CD1c-positive myeloid dendritic cell (primary cell): ENCODE measurements at regions not wholly inside any gene's neighbourhood (a gene's known extent, or its start where the extent isn't known, plus 50 kb on each side); places are given as distances from the start of the nearest gene placed in this dataset.

Experiments
- DNase-seq: peaks from one replicate; pipeline ENCODE4 v3.0.0-alpha.2; 2016; ENCODE audit errors: extremely low spot score

- peak; percentile 24 for DNase-seq
Observed at GRCh38 chr3:193983846-193984818, 151.8 kb upstream of the HES1 start.

- no peak for DNase-seq
Observed at GRCh38 chr3:193984876-193985275, 151.1 kb upstream of the HES1 start.

- no peak for DNase-seq
Observed at GRCh38 chr3:193987186-193987585, 148.8 kb upstream of the HES1 start.

GRCh38 chr3:193989186-193989585 lies 146.8 kb upstream of the HES1 start:
- no peak for DNase-seq

- DNase-seq: peak; percentile 13
Observed at GRCh38 chr3:193991666-193992424, 144.1 kb upstream of the HES1 start.

- no peak for DNase-seq
Observed at GRCh38 chr3:193992425-193993037, 143.4 kb upstream of the HES1 start.

GRCh38 chr3:193996221-193996620 lies 139.7 kb upstream of the HES1 start:
- no peak for DNase-seq

- no peak for DNase-seq
Observed at GRCh38 chr3:193996641-193997089, 139.3 kb upstream of the HES1 start.

- DNase-seq: no peak
Observed at GRCh38 chr3:193997228-193998122, 138.5 kb upstream of the HES1 start.

- DNase-seq: no peak
Observed at GRCh38 chr3:193998123-193998448, 137.9 kb upstream of the HES1 start.

- no peak for DNase-seq
Observed at GRCh38 chr3:193998628-193999195, 137.2 kb upstream of the HES1 start.

GRCh38 chr3:194000100-194000499 lies 135.8 kb upstream of the HES1 start:
- DNase-seq: no peak

GRCh38 chr3:194000712-194001111 lies 135.2 kb upstream of the HES1 start:
- no peak for DNase-seq

- no peak for DNase-seq
Observed at GRCh38 chr3:194001728-194002459, 134.1 kb upstream of the HES1 start.

GRCh38 chr3:194003114-194004057 lies 132.6 kb upstream of the HES1 start:
- DNase-seq: peak; percentile 85

- no peak for DNase-seq
Observed at GRCh38 chr3:194005930-194006501, 129.9 kb upstream of the HES1 start.

- no peak for DNase-seq
Observed at GRCh38 chr3:194007592-194008337, 128.2 kb upstream of the HES1 start.

GRCh38 chr3:194009019-194009418 lies 126.9 kb upstream of the HES1 start:
- DNase-seq: no peak
